ENCODE measurements at regions not wholly inside any gene's neighbourhood (a gene's known extent, or its start where the extent isn't known, plus 50 kb on each side); places are given as distances from the start of the nearest gene placed in this dataset.

GRCh38 chr2:46850742-46851141 is 64.9 kb downstream of the MCFD2 start:
- H3K36me3 ChIP-seq (ENCODE audit: control insufficient read depth in 2 of 3, insufficient read depth in 3 of 3, low read length in 3 of 3) = no peaks in the 10 kb centered on the region
- no peak overlapping the region for H3K4me3 Mint-ChIP-seq
- H3K9me3 ChIP-seq (ENCODE audit: control insufficient read depth in 2 of 3, low read length in 3 of 3) = no peaks in the 10 kb centered on the region
- no peaks in the 10 kb centered on the region for H3K4me1 Mint-ChIP-seq
- no peak overlapping the region for H3K27ac Mint-ChIP-seq
- no peaks in the 10 kb centered on the region for H3K27me3 ChIP-seq (ENCODE audit: control insufficient read depth in 2 of 2, insufficient read depth in 2 of 2, low read length in 2 of 2)
- no peaks in the 10 kb centered on the region for H3K4me1 ChIP-seq (ENCODE audit: control insufficient read depth in 2 of 2, insufficient read depth in 2 of 2, low read length in 2 of 2)
- ATAC-seq (no peak), DNase-seq (no peak)
- H3K4me3 ChIP-seq (ENCODE audit: low read length) = no peak overlapping the region
- intact Hi-C loops (cut with micrococcal nuclease) = no loop called here
- peaks cover 0 to 1% (median 0%) of the 10 kb centered on the region in 11 donors for H3K9me3 Mint-ChIP-seq
- ChIA-PET CTCF (no interaction called here), POLR2A (interaction anchor here (0.6 kb wide), 1 partner anchor 189 kb away, joined by 3 read pairs; no protein-coding TSS in a partner anchor)
- H3K36me3 Mint-ChIP-seq = no peaks in the 10 kb centered on the region
- peaks cover 0 to 16% (median 0%) of the 10 kb centered on the region in 5 donors for H3K27me3 Mint-ChIP-seq
- no peak overlapping the region for H3K27ac ChIP-seq (ENCODE audit: low read depth, low read length)

DNA sequence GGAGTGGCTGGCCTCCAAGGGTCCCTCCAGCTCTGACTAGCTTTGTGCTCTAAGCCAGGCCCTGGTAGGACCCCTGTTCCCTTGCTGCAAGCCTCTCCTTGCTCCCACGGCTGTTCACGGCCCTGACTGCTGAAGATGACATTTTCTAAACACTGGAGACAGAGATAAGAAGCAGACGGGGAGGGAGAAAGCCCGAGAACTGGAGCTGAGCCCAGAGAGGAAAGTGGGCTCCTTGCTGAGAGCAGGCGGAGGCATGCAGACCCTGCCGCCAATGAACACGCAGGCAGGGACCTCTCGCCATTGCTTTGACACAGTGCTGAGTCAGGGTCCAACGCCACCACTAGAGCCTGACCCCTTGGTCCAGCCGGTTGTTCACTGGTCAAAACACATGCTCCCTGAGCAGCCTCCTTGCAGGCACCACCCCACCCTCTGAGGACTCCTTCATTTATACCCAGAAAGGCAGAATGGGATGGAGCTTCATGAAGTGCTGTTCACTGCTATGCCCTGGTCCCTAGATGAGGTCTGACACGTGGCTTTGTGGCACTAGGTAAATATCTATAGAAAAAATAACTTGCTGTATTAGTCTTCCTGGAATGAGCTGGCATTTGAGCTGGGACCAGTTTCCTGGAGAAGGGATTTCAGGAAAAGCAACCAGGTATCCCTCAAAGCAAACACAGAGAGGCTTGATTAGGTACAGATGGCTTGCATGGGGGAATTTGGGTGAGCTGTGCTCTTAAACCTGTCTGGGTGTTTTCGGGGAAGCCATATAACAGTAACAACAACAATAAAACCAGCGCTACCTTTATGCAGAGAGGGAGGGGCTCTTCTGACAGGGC is 65.7 kb downstream of the MCFD2 start:
- ATAC-seq (no peak), DNase-seq (no peak)
- intact Hi-C loops (cut with micrococcal nuclease) = no loop called here
- ChIA-PET POLR2A (no interaction called here), CTCF (no interaction called here)
- Mint-ChIP-seq H3K9me3 (peaks cover 0 to 1% (median 0%) of the 10 kb centered on the region in 11 donors), H3K27me3 (peaks cover 0 to 16% (median 3%) of the 10 kb centered on the region in 5 donors), H3K4me1 (no peaks in the 10 kb centered on the region), H3K4me3 (no peak overlapping the region), H3K27ac (no peak overlapping the region), H3K36me3 (no peaks in the 10 kb centered on the region)
- no peak overlapping the region for H3K4me3 ChIP-seq (ENCODE audit: low read length)
- no peak overlapping the region for H3K27ac ChIP-seq (ENCODE audit: low read depth, low read length)
- no peaks in the 10 kb centered on the region for H3K36me3 ChIP-seq (ENCODE audit: control insufficient read depth in 2 of 3, insufficient read depth in 3 of 3, low read length in 3 of 3)
- no peaks in the 10 kb centered on the region for H3K4me1 ChIP-seq (ENCODE audit: control insufficient read depth in 2 of 2, insufficient read depth in 2 of 2, low read length in 2 of 2)
- H3K9me3 ChIP-seq (ENCODE audit: control insufficient read depth in 2 of 3, low read length in 3 of 3) = no peaks in the 10 kb centered on the region
- H3K27me3 ChIP-seq (ENCODE audit: control insufficient read depth in 2 of 2, insufficient read depth in 2 of 2, low read length in 2 of 2) = no peaks in the 10 kb centered on the region

- no peaks in the 10 kb centered on the region for H3K27me3 ChIP-seq (ENCODE audit: control insufficient read depth in 2 of 2, insufficient read depth in 2 of 2, low read length in 2 of 2)
- intact Hi-C loops (cut with micrococcal nuclease) = no loop called here
- Mint-ChIP-seq H3K4me1 (no peaks in the 10 kb centered on the region), H3K27me3 (peaks cover 0 to 16% (median 7%) of the 10 kb centered on the region in 5 donors), H3K9me3 (no peaks in the 10 kb centered on the region), H3K27ac (no peak overlapping the region), H3K4me3 (no peak overlapping the region), H3K36me3 (no peaks in the 10 kb centered on the region)
- DNase-seq (no peak), ATAC-seq (no peak)
- ChIA-PET POLR2A (no interaction called here), CTCF (no interaction called here)
- no peaks in the 10 kb centered on the region for H3K36me3 ChIP-seq (ENCODE audit: control insufficient read depth in 2 of 3, insufficient read depth in 3 of 3, low read length in 3 of 3)
- no peak overlapping the region for H3K4me3 ChIP-seq (ENCODE audit: low read length)
- H3K4me1 ChIP-seq (ENCODE audit: control insufficient read depth in 2 of 2, insufficient read depth in 2 of 2, low read length in 2 of 2) = no peaks in the 10 kb centered on the region
- no peaks in the 10 kb centered on the region for H3K9me3 ChIP-seq (ENCODE audit: control insufficient read depth in 2 of 3, low read length in 3 of 3)
- H3K27ac ChIP-seq (ENCODE audit: low read depth, low read length) = no peak overlapping the region
Measured at GRCh38 chr2:46849046-46849715, 66.4 kb downstream of the MCFD2 start.

DNA sequence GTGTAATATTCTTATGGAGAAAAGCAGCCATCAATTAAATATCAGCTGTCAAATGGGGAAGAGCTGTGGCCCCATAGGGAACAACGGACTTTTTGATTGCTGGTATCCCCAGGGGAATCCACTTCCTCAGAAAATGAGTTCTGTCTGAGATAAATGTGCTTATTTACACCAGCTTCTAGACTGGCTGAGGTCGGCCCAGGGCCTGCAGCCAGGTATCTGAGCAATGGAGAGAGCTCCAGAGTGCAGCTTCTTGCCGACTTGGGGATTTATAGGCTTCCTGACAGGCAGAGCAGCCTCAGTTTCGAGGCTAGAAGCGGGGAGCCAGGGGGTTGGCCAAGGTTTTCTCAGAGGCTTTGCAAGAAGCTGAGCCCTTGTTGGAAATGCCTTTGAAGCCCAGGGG is 67.2 kb downstream of the MCFD2 start:
- Histone ChIP-seq H3K27me3 (ENCODE audit: control insufficient read depth in 2 of 2, insufficient read depth in 2 of 2, low read length in 2 of 2) (no peaks in the 10 kb centered on the region), H3K9me3 (ENCODE audit: control insufficient read depth in 2 of 3, low read length in 3 of 3) (no peaks in the 10 kb centered on the region), H3K4me3 (ENCODE audit: low read length) (no peak overlapping the region), H3K27ac (ENCODE audit: low read depth, low read length) (no peak overlapping the region), H3K4me1 (ENCODE audit: control insufficient read depth in 2 of 2, insufficient read depth in 2 of 2, low read length in 2 of 2) (no peaks in the 10 kb centered on the region), H3K36me3 (ENCODE audit: control insufficient read depth in 2 of 3, insufficient read depth in 3 of 3, low read length in 3 of 3) (no peaks in the 10 kb centered on the region)
- ATAC-seq (no peak), DNase-seq (no peak)
- H3K4me1 Mint-ChIP-seq = no peaks in the 10 kb centered on the region
- no peaks in the 10 kb centered on the region for H3K36me3 Mint-ChIP-seq
- ChIA-PET POLR2A (no interaction called here), CTCF (no interaction called here)
- H3K27me3 Mint-ChIP-seq = peaks cover 0 to 16% (median 7%) of the 10 kb centered on the region in 5 donors
- no peaks in the 10 kb centered on the region for H3K9me3 Mint-ChIP-seq
- H3K27ac Mint-ChIP-seq = no peak overlapping the region
- intact Hi-C loops (cut with micrococcal nuclease) = no loop called here
- H3K4me3 Mint-ChIP-seq = no peak overlapping the region

DNA sequence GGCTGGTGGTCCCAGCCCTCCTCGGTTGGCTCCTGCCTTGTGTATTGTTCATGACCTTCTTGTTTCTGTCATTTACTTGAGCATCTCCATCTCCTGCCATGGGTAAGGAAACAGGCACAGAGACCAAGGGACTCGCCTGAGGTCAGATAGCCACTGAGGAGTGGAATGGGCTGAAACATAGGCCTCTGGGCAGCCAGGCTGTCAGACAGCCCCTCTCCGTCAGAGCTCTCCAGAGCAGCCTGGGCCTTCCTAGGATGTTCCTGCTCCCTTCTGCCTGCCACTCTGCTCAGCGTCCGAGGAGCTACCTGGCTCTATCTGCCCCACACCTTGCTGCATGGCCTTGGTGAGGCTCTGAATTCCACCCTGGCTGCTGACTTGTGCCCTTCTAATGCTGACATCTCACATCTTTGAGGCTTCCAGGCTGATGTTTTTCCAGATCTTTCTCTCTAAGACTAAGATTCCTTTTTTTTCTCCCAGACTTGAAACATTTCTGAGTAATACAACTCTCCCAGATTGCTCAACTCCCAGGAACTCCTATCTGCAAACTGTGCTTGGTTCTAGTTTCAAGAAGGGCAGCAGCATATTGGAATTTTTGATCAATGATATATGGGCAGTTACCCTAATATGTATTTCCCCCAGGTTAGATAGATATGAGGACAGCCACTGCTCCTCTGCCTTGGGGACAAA is 67.7 kb downstream of the MCFD2 start:
- intact Hi-C loops (cut with micrococcal nuclease) = no loop called here

GRCh38 chr2:46847185-46847710 is 68.4 kb downstream of the MCFD2 start:
- no peak overlapping the region for H3K4me3 ChIP-seq (ENCODE audit: low read length)
- CTCF ChIA-PET = no interaction called here
- no peak overlapping the region for H3K27ac ChIP-seq (ENCODE audit: low read depth, low read length)
- H3K36me3 ChIP-seq (ENCODE audit: control insufficient read depth in 2 of 3, insufficient read depth in 3 of 3, low read length in 3 of 3) = no peaks in the 10 kb centered on the region
- Mint-ChIP-seq H3K4me3 (no peak overlapping the region), H3K27ac (no peak overlapping the region), H3K4me1 (no peaks in the 10 kb centered on the region), H3K27me3 (peaks cover 0 to 23% (median 7%) of the 10 kb centered on the region in 5 donors), H3K9me3 (no peaks in the 10 kb centered on the region), H3K36me3 (no peaks in the 10 kb centered on the region)
- POLR2A ChIA-PET = no interaction called here
- ATAC-seq = no peak
- intact Hi-C loops (cut with micrococcal nuclease) = no loop called here
- no peak for DNase-seq
- H3K4me1 ChIP-seq (ENCODE audit: control insufficient read depth in 2 of 2, insufficient read depth in 2 of 2, low read length in 2 of 2) = no peaks in the 10 kb centered on the region
- no peaks in the 10 kb centered on the region for H3K27me3 ChIP-seq (ENCODE audit: control insufficient read depth in 2 of 2, insufficient read depth in 2 of 2, low read length in 2 of 2)
- no peaks in the 10 kb centered on the region for H3K9me3 ChIP-seq (ENCODE audit: control insufficient read depth in 2 of 3, low read length in 3 of 3)

More for the DNA sequence above, 67.7 kb downstream of the MCFD2 start:
- Mint-ChIP-seq H3K4me3 (no peak overlapping the region), H3K27ac (no peak overlapping the region), H3K9me3 (no peaks in the 10 kb centered on the region), H3K27me3 (peaks cover 0 to 21% (median 7%) of the 10 kb centered on the region in 5 donors), H3K4me1 (no peaks in the 10 kb centered on the region), H3K36me3 (no peaks in the 10 kb centered on the region)
- no peak overlapping the region for H3K4me3 ChIP-seq (ENCODE audit: low read length)
- ChIA-PET CTCF (no interaction called here), POLR2A (no interaction called here)
- ATAC-seq (no peak), DNase-seq (no peak)
- H3K9me3 ChIP-seq (ENCODE audit: control insufficient read depth in 2 of 3, low read length in 3 of 3) = no peaks in the 10 kb centered on the region
- H3K4me1 ChIP-seq (ENCODE audit: control insufficient read depth in 2 of 2, insufficient read depth in 2 of 2, low read length in 2 of 2) = no peaks in the 10 kb centered on the region
- no peaks in the 10 kb centered on the region for H3K27me3 ChIP-seq (ENCODE audit: control insufficient read depth in 2 of 2, insufficient read depth in 2 of 2, low read length in 2 of 2)
- H3K27ac ChIP-seq (ENCODE audit: low read depth, low read length) = no peak overlapping the region
- no peaks in the 10 kb centered on the region for H3K36me3 ChIP-seq (ENCODE audit: control insufficient read depth in 2 of 3, insufficient read depth in 3 of 3, low read length in 3 of 3)

All from naive thymus-derived CD4-positive, alpha-beta T cell (primary cell).